Endothelial cell of umbilical vein (primary cell): ENCODE measurements at regions not wholly inside any gene's neighbourhood (a gene's known extent, or its start where the extent isn't known, plus 50 kb on each side); places are given as distances from the start of the nearest gene placed in this dataset.
A peak's percentile ranks its signal among the peaks of the same experiment; 100 is the strongest.

Source experiments
- BruUV-seq: library from RNA; stranded (reverse); fragments of 400-500 nt; replicated peaks from 2 replicates; lab custom pipeline; 2021; lab: Mats Ljungman, UMichigan
- CTCF ChIA-PET: fragments of 300-600, 350-600 bp; sonication (Branson Sonifier 250); formaldehyde crosslinking; loops from one replicate; lab custom pipeline; 2021; ENCODE audit warnings: antibody characterized with exemption, inconsistent platforms; lab: Charles Lee
- POLR2A ChIA-PET: fragments of 300-600, 350-600 bp; sonication (Branson Sonifier 250); formaldehyde crosslinking; loops from one replicate; lab custom pipeline; 2021; ENCODE audit warnings: antibody characterized with exemption, inconsistent platforms; lab: Charles Lee
- DNase-seq: peaks from one replicate; pipeline ENCODE4 v3.0.0-alpha.2; 2011; ENCODE audit warnings: low read depth, low spot score
- FAIRE-seq: peaks from 2 replicates; lab custom pipeline; 2011; peaks lifted over from hg19 to GRCh38; lab: Jason Lieb, UNC
- H2AFZ ChIP-seq: 2 replicates; pipeline ENCODE4 v1.6.0; 2012; ENCODE audit warnings: low read depth, low read length, control low read depth, inconsistent platforms
- H3K27ac ChIP-seq: 2 replicates; pipeline ENCODE4 v1.5.1; 2011; ENCODE audit warnings: low read depth, mild to moderate bottlenecking, control low read depth, low read length, moderate library complexity; ENCODE audit not compliant: insufficient read depth
- H3K27me3 ChIP-seq, 2 experiments: 2 replicates each; pipeline versions ENCODE4 v1.6.0 to v1.6.1; 2011; ENCODE audit warnings: low read length in 2 of 2, mixed read lengths in 1 of 2; ENCODE audit not compliant: control insufficient read depth in 2 of 2, insufficient read depth in 2 of 2
- H3K36me3 ChIP-seq, 2 experiments: 2 replicates in 1 of 2; 3 replicates in 1 of 2; pipeline ENCODE4 v1.5.1; 2011; ENCODE audit warnings: low read length in 2 of 2, mild to moderate bottlenecking in 1 of 2, moderate library complexity in 1 of 2; ENCODE audit not compliant: control insufficient read depth in 2 of 2, insufficient read depth in 2 of 2; ENCODE audit errors: extremely low read depth in 1 of 2
- H3K4me1 ChIP-seq: 3 replicates; pipeline ENCODE4 v1.5.1; 2011; ENCODE audit warnings: mild to moderate bottlenecking, low read length; ENCODE audit not compliant: control insufficient read depth, insufficient read depth; ENCODE audit errors: extremely low read depth
- H3K4me2 ChIP-seq: 2 replicates; pipeline ENCODE4 v1.6.1; 2011; ENCODE audit warnings: low read length, control low read depth, mixed read lengths; ENCODE audit not compliant: insufficient read depth
- H3K4me3 ChIP-seq, 3 experiments: fragments of 200-600 bp in 1 of 3; sonication (generic), shearing (Covaris generic) in 1 of 3; replicated peaks in 1 of 3; 2 replicates each; pipeline ENCODE4 v1.5.1; 2011 to 2016; ENCODE audit warnings: control low read depth in 3 of 3, low read length in 3 of 3, mild to moderate bottlenecking in 2 of 3, inconsistent platforms in 1 of 3, low read depth in 1 of 3, moderate library complexity in 1 of 3; ENCODE audit not compliant: insufficient read depth in 1 of 3
- H3K79me2 ChIP-seq: 2 replicates; pipeline ENCODE4 v1.6.0; 2012; ENCODE audit warnings: low read length, inconsistent platforms; ENCODE audit not compliant: control insufficient read depth, insufficient read depth
- H3K9ac ChIP-seq: replicated peaks from 2 replicates; pipeline ENCODE3; 2011; ENCODE audit warnings: low read length, control low read depth; ENCODE audit not compliant: insufficient read depth; ENCODE audit errors: extremely low read depth
- H3K9me1 ChIP-seq: replicated peaks from 3 replicates; pipeline ENCODE4 v1.6.0; 2011; ENCODE audit warnings: mild to moderate bottlenecking, low read length; ENCODE audit not compliant: control insufficient read depth, insufficient read depth; ENCODE audit errors: extremely low read depth
- H3K9me3 ChIP-seq: replicated peaks from 2 replicates; pipeline ENCODE4 v1.5.1; 2012; ENCODE audit warnings: low read length, inconsistent platforms; ENCODE audit not compliant: control insufficient read depth, insufficient read depth
- H4K20me1 ChIP-seq: replicated peaks from 2 replicates; pipeline ENCODE3; 2011; ENCODE audit warnings: mild to moderate bottlenecking, low read length; ENCODE audit not compliant: control insufficient read depth, insufficient read depth; ENCODE audit errors: extremely low read depth
- EZH2 ChIP-seq: IDR thresholded peaks from 2 replicates; pipeline ENCODE4 v1.6.1; 2012; ENCODE audit warnings: borderline replicate concordance, low read depth, mild to moderate bottlenecking, moderate library complexity, low read length, inconsistent platforms; ENCODE audit not compliant: severe bottlenecking
- FOS ChIP-seq: IDR thresholded peaks from 2 replicates; pipeline ENCODE4 v1.6.1; 2011; ENCODE audit warnings: mild to moderate bottlenecking, low read length, moderate library complexity, borderline replicate concordance; ENCODE audit not compliant: insufficient read depth
- GATA2 ChIP-seq: IDR thresholded peaks from 2 replicates; pipeline ENCODE4 v1.7.0; 2011; ENCODE audit warnings: low read depth, mild to moderate bottlenecking, moderate library complexity, mixed read lengths, low read length; ENCODE audit not compliant: insufficient read length, insufficient read depth
- JUN ChIP-seq: IDR thresholded peaks from 2 replicates; pipeline ENCODE4 v1.6.1; 2011; ENCODE audit warnings: borderline replicate concordance, low read depth; ENCODE audit not compliant: insufficient read length, insufficient read depth
- MYC ChIP-seq: IDR thresholded peaks from one replicate; pipeline ENCODE4 v1.6.1; 2011; ENCODE audit warnings: mild to moderate bottlenecking, low read depth, low read length
- POLR2A ChIP-seq: IDR thresholded peaks from 2 replicates; pipeline ENCODE4 v1.6.1; 2012; ENCODE audit warnings: low read depth, mild to moderate bottlenecking, control low read depth, low read length
- POLR2AphosphoS5 ChIP-seq: IDR thresholded peaks from 2 replicates; pipeline ENCODE4 v1.6.1; 2012; ENCODE audit warnings: low read depth, mild to moderate bottlenecking, control low read depth, low read length, moderate library complexity; ENCODE audit not compliant: insufficient read depth
- dilution Hi-C: fragments of 300-500 bp; cut with MboI; formaldehyde crosslinking; loops from one replicate; pipeline ENCODE4 v1.15.0; 2019; ENCODE audit warnings: low sequenced_read_pairs; ENCODE audit not compliant: extremely low pct_ligation_motif_present
- intact Hi-C: fragments of 100-400 bp; cut with micrococcal nuclease; formaldehyde crosslinking; loops from one replicate; pipeline ENCODE4 v1.10.0; 2022
- TF ChIP-seq, protein P1 (sequence below): IDR thresholded peaks from 2 replicates; pipeline ENCODE4 v1.6.1; 2011; ENCODE audit not compliant: insufficient read depth, insufficient read length

DNA sequence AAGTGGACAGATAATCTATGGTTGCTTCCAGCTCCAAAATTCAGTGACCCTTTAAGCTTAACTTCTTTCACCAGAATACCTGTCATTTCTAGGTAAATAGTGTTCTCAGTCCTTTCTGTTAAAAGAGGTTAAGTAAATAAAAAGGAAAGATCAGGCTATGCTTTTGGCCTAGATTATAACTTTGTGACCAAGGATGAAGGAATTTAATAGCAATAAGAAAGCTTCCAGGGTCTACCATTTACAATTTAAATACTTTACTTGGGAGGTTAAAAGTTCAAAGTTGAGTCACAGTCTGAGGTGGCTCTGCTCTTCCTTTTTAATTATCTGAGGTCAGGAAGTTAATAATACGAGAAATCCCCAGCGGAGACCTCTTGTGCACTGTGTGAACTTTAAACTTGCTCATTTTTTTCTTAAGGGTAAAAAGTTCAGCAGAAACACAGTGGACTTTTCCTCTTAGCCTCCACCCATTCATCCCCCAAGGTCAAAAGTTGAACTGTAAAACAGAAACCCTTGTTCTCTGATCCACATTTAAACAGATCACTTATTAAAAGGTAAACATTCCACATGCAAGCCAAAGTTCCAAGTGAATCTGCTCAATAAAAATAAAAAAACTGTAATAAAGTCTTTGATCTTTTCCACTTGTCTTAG lies 187.1 kb downstream of the NRIP1 start:
- H3K4me2 ChIP-seq: peak overlapping the region; percentile 61
- no peaks in the 10 kb centered on the region for H3K36me3 ChIP-seq
- no peaks in the 10 kb centered on the region for H3K27me3 ChIP-seq
- peak overlapping the region; percentile 58 for H3K27ac ChIP-seq
- TF ChIP-seq, protein P1, sequence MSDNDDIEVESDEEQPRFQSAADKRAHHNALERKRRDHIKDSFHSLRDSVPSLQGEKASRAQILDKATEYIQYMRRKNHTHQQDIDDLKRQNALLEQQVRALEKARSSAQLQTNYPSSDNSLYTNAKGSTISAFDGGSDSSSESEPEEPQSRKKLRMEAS: no peak
- peak; percentile 80 for TF ChIP-seq GATA2
- TF ChIP-seq POLR2AphosphoS5: peak; percentile 77
- TF ChIP-seq MYC: no peak
- peak; percentile 88 for TF ChIP-seq FOS
- TF ChIP-seq JUN: peak; percentile 46
- no peaks in the 10 kb centered on the region for H3K9me1 ChIP-seq
- H2AFZ ChIP-seq: peak overlapping the region; percentile 30
- CTCF ChIA-PET: interaction anchor here (0.9 to 5.7 kb wide), 5 partner anchors 10 to 605 kb away, joined by 3 to 33 read pairs (median 3); no protein-coding TSS in a partner anchor
- H4K20me1 ChIP-seq: no peaks in the 10 kb centered on the region
- no peaks in the 10 kb centered on the region for H3K9me3 ChIP-seq
- no peaks in the 10 kb centered on the region for H3K79me2 ChIP-seq
- no peak overlapping the region for H3K4me3 ChIP-seq
- FAIRE-seq: peak; percentile 80
- peak; percentile 75 for DNase-seq
- H3K4me1 ChIP-seq: peaks cover 47% of the 10 kb centered on the region
- intact Hi-C loops: loop anchor here (10.0 kb wide), 1 partner anchor 97 kb away; no protein-coding TSS in a partner anchor
- BruUV-seq: no TSS peak
- dilution Hi-C loops: no loop called here
- H3K9ac ChIP-seq: no peak overlapping the region
- POLR2A ChIA-PET: interaction anchor here (0.8 kb wide), 1 partner anchor 187 kb away, joined by 3 read pairs; the partner anchor contains the start of gene NRIP1

DNA sequence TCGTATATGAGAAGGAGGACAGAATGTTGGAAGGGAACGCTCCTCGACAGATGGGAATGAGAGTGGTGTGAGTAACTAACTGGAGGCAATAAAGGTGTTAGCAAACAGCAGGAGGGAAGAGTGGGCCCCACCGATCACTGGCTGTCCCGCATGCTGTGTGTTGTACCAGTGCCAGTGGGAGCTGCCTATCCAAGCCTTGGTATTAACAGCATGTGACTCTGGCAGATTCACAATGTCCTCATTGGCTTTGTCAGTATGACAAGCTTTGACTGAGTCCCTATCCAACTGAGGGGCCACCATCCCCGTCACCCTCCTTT lies 188.3 kb downstream of the NRIP1 start:
- H3K9me1 ChIP-seq: no peaks in the 10 kb centered on the region
- H3K4me3 ChIP-seq: no peak overlapping the region
- no peaks in the 10 kb centered on the region for H3K9me3 ChIP-seq
- intact Hi-C loops: loop anchor here (10.0 kb wide), 1 partner anchor 98 kb away; no protein-coding TSS in a partner anchor
- no peak overlapping the region for H2AFZ ChIP-seq
- no peak for TF ChIP-seq POLR2A
- TF ChIP-seq GATA2: no peak
- no peak for TF ChIP-seq FOS
- no peak for TF ChIP-seq EZH2
- TF ChIP-seq, protein P1: no peak
- no peak for TF ChIP-seq MYC
- H3K9ac ChIP-seq: no peak overlapping the region
- H3K27ac ChIP-seq: no peak overlapping the region
- FAIRE-seq (no peak), DNase-seq (no peak)
- peaks cover 42% of the 10 kb centered on the region for H3K4me1 ChIP-seq
- no peak overlapping the region for H3K4me2 ChIP-seq
- CTCF ChIA-PET: interaction anchor here (1.1 to 5.7 kb wide), 3 partner anchors 12 to 606 kb away, joined by 3 to 33 read pairs (median 4); no protein-coding TSS in a partner anchor
- dilution Hi-C loops: no loop called here
- POLR2A ChIA-PET: interaction anchor here (0.7 kb wide), 1 partner anchor 54 kb away, joined by 4 read pairs; no protein-coding TSS in a partner anchor
- no peaks in the 10 kb centered on the region for H4K20me1 ChIP-seq
- no peaks in the 10 kb centered on the region for H3K27me3 ChIP-seq
- BruUV-seq: no TSS peak
- H3K79me2 ChIP-seq: no peaks in the 10 kb centered on the region
- no peaks in the 10 kb centered on the region for H3K36me3 ChIP-seq
